HG03457 (cell line): ENCODE measurements at regions not wholly inside any gene's neighbourhood (a gene's known extent, or its start where the extent isn't known, plus 50 kb on each side); places are given as distances from the start of the nearest gene placed in this dataset.

Source experiments
- ATAC-seq: cut with Tn5 transposase; IDR thresholded peaks from one replicate; pipeline ENCODE4 v1.9.1; 2021; ENCODE audit warnings: moderate number of reproducible peaks; ENCODE audit not compliant: unreplicated experiment

DNA sequence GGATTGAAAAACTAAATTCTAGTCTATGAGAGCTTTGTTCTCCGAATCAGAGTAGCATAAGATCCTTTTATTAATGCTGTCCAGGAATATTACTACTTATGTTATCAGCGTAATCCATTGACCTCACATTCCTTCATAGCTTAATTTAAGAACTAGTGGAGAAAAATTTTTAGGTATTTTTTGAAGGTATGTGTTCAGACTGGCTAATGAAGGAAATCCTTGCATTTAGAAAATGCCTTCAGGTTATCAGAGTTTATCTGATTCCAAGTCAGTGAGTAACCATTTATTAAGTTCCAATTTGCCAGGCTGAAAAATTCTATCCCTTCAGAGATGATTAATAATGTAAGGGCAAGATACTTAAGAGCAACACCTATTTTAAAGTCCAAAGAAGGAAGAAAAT, 338.2 kb upstream of the B3GALT2 start:
- ATAC-seq = no peak

DNA sequence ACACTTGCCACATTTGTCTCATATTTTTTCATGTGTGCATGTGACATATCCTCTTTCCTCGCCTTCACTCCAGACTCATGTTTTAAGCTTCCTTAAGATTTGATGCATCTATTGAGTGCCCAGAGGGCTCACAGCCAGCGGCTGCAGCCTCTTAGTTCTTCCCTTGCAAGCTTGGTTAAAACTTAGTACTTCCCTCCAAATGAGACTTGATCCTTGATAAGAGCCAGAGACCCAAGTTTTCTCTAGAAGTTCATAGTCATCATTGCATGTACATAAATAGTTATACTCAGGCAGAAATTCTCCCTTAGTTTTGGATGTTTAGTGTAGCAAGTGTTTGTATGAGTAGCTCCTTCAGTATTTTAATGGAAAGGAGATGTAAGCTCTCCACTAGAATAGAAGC, 337.6 kb upstream of the B3GALT2 start:
- no peak for ATAC-seq

DNA sequence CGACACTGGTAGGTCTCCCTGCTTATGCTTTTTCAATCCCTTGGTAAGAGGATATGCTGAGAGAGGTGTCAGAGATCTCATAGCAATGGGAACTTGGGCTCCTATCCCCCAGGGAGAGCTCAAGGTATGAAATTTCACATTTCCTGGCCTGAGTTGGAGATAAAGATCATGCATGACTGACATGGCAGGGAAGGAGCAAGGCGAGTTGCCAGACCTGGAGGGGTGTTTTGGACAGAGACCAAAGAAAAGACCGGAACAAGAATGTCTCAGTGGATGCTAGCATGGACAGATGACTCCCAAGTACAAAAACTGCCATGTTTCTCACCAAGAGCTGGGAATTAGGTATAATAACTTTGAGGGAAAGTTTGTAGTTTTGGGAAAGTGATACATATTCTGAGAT, 334.1 kb upstream of the B3GALT2 start:
- no peak for ATAC-seq

DNA sequence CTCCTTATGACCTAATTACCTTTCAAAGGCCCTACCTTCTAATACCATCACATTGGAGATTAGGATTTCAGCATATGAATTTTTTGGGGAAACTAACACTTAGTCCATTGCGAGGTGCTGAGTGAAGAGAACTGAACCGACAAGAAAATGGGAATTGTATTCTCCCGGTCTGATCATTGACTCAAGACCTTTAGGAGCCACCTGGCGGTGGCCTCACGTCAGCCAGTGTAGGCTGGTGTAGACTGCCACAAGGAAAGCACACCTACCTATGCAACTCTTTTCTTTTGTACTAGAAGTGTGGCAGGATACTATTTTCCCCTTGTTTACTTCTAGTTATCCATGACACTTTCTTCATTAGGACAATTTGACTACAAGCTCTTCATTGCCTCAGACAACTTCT, 333.5 kb upstream of the B3GALT2 start:
- ATAC-seq = no peak

DNA sequence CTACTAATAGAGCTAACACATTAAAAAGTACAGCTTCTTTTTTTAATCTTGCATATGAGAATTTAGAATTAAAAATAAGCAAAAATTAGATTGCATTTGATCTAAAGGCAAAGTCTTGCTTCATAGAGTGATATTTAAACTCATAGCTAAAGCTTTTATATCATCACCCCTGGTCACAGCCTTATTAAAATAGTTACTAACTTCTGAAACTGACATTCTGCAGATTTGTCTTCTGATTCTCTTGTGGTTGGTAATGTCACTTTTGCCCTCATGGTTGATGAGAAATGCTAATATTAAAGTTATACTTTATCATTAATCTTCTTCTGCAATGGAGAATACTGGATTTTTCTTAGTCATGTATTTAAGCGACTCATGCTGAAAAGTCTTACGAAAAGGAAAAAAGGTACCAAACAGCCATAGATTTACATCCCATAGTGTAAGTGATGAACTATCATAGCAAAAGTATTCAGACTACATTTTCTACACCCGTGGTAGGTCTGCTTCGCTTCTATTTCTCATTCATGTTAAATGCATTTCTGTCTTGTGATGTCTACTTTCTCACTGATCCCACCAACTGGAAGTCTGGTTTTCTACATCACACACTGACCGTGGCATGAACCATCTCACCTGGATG, 330.5 kb upstream of the B3GALT2 start:
- no peak for ATAC-seq

DNA sequence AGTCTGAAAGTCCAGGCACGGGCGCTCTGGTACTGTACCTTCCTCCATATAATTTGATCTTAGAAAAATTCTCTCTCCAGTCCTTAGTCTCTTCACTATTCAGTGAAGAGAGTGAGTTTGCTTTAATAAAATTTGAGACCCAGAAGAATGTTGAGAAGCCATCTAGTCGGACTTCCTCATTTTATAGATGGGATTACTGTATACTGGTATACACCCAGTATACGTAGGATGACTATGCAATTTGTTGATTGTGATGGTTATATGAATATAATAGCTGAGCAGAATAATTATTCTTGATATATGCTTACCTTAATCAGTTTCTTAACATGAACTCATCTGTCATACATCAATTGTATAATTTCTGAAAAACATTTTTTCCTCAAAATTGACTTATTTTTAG, 328.0 kb upstream of the B3GALT2 start:
- ATAC-seq = no peak

DNA sequence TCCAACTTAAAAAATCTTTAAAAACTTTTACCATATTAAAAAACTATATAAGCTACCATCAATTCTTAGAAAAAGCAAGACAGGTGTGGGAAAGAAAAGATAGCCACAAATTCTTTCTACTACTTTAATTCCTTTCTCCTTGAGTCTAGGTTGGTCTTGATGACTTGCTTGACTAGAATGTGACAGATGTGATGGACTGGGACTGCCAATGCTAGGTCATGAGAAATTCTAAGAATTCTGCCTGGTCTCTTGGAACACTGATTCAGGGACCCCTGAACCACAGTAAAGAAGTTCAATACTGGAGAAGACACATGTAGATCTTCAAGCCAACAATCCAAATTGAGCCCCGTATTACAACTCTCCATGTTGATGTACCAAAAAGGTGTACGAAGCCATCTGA, 326.6 kb upstream of the B3GALT2 start:
- no peak for ATAC-seq

DNA sequence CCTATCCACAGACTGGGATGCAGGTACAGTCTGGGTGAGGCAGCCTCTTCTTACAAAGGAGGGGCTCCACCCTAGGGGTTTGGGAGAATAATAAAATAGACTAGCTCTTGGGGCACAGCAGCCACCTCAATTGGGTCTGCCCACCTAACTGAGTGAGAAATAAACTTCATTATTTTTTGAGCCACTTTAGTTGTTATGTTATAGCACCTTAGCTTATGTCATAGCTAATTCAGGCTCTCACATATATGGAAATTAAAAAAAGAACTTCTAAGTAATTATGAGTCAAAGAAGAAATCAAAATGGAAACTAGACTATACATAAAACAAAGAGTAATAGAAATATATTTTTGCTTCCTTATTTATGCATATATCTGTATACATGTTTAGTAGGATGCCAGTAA, 318.5 kb upstream of the B3GALT2 start:
- ATAC-seq = no peak

DNA sequence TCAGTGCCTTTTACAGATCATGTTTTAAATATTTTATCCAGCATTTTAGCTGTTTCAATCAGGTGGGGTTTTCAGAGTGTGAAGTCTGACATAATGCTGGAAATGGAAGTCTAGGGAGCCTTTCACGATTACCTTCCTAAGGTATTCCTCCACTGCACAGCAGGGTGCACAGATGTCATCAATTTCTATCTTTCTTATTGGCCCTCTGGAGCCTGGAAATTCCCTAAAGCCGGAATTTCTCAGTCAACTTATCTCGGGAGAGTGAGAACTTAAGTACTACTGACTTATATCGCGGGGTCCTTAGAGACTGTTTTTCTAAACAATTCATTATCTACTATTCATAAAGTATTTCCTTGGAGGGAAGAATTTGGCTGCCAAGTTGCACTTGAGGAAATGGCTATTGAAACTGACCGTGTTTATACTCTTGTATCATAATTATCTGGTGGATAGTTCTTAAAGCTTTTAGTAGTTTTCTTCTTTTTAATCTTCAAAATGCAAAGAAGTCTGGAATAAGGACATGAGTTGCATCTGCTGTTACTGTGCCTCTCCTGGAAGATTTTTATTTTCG, 311.8 kb upstream of the B3GALT2 start:
- no peak for ATAC-seq

DNA sequence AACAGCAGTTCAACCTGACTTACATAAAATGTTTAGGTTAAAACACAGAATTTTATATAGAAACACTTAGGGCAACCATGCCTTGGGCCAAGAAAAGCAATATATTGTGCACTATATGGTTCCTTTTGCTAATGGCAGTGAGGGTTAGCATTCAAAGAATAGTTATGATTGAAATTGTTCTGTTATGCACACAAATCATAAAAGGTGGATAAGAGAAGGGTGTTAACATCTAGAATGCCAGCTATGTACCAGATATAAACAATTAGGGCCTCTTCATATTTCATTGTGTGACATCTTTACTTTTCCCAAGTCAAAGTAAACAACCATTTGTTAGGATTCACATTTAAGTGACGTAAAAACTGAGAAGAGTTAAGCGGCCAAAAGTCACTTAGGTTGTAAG, 308.0 kb upstream of the B3GALT2 start:
- ATAC-seq = no peak

DNA sequence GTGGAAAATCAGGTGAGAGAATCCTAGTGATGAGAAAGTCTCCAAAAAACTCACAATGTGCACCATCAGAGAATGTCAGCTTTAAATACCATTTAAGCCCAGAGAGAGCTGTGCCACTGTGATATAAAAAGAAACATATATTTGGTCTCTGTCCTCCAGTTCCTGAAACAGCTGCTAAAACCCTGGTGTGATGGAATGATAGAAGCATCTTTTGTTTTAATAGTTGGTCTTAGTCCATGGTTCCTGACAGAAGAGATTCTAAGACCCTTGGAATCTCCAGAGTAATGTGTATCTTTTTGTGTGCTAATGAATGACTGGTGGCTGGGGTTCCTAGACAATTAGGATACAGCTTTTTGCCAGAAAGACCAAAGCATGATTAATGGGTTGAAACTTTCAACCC, 302.8 kb upstream of the B3GALT2 start:
- no peak for ATAC-seq

DNA sequence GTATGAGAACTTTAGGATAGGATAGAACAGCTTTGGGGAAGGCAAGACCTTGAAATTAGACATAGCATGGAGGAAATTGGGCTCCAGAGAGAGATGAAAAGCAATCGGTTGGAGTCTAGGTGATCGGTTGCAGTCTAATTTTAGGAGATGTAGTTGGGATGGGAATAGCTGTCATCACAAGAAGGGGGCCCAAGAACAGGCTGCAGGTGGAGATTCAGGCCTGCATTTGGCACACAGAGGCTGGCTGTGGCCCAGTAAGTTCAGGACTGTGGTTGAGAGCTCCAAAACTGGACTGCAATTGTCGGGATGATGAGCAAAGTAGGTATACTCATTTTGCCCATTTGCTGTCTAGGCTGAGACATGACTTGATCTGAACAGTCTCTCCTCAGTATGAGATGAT, 301.3 kb upstream of the B3GALT2 start:
- ATAC-seq = no peak

DNA sequence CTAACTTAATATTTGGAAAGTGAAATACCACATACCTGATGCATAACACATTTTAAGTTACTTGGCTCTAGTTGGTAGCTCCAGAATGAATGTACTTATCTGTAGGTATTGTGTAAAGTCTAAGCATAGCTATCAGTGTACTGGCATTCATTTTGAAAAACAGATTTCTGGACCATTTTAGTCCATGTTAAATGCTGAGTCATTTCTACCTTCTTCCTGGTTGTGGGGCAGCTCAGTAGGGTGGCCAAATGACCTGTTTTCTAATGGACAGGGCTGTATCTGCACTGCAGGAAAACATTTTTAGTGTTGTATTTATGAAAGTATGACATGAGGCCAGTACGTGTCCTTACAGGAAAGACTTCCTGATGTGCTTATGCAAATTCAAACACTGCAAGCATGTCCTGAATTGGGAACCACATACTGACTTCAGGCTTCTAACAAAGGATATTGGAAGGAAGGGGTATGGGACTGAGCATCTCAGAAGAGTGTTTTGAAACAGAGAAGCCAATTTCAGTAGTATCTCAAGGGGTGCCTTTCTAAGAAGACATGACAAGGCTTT, 300.3 kb upstream of the B3GALT2 start:
- no peak for ATAC-seq

DNA sequence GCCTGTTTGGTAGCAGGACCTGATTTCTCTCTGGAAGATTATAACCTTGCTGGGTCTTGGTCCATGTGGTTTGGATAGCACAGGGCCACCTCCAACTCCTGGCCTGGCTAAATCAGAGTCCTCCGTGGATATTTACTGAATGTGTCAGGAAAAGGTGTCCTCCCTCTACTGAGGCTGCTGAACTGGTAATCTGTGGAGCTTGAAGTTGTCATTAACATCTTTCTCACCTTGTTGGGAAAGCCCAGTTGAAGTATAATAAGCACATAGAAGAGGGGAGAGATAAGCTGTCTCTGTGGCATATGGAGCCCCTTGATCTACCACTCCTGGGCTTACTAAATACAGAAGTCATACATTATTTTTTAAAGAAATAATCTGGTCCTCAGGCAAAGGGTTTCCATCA, 294.3 kb upstream of the B3GALT2 start:
- no peak for ATAC-seq

DNA sequence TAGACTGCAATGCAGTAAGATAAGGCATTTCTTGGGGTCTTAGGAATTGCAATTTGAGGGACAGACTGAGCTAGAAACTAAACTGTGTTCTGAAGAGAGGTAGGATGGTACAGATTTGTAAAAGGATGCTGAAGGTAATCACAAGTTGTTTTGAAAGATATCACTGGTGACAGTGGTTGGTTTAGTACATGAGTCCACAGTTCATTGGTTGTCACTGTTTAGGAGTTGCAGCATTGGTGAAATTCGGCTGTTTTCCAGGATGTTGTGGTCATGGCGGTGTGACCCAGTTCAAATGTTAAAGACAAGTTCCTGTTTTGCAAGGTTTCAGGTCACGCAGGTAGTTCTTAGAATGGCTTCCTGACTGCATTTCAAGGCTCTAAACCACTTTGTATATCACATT, 292.8 kb upstream of the B3GALT2 start:
- peak; percentile 99 for ATAC-seq

DNA sequence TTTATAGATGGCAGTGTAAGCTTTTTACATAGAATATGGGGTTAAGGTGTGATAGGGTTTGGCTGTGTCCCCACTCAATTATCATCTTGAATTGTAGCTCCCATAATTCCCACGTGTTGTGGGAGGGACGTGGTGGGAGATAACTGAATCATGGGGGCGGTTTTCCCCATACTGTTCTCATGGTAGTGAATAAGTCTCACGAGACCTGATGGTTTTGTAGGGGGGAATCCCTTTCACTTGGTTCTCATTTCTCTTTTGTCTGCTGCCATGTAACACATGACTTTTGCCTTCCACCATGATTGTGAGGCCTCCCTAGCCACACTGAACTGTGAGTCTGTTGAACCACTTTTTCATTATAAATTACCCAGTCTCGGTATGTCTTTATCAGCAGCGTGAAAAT, 290.3 kb upstream of the B3GALT2 start:
- ATAC-seq = no peak

DNA sequence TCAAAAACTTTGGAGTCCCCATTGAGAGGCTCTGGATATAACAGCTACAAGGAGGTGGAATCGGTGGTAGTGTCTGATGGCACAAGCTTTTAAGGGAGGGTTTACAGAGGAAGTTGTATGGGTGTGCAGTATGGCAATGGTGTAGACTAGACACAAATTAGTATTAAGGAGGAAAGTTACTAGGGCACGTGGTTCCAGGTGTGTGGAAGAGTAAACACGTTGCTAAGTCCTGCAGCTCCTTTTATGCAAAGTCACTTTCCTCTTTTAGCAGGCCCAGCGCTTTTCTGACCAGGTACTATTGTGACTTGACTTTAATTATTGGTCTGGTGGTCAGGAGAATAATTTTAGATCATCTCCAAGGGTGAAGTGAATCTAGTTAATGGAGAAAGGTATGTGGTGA, 287.5 kb upstream of the B3GALT2 start:
- no peak for ATAC-seq

DNA sequence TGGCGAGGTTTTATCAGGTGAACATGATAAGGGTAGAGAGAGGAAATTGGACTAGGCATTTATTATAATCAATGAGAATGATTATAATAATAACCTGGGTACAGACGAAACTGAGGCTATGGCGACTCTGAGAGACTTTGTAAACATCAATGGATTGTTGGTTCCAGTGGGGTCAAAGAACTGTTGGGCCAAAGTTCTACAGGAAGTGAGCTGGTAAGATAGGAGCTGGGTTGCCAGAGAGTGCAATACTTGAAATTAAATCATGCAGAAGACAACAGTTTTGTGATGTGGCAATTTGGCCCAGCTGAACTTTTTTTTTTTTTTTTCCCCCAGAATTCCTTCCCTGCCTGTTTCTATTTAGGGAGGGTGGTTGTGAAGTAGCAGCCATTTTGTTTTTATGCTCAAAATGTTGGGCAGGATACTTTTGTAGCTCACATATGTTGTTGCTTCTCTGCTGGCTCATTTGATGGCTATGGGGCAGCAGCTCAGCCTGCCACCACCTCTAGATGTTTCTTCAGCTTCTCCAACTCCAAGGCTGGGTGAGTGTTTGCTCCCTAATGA, 286.5 kb upstream of the B3GALT2 start:
- no peak for ATAC-seq

DNA sequence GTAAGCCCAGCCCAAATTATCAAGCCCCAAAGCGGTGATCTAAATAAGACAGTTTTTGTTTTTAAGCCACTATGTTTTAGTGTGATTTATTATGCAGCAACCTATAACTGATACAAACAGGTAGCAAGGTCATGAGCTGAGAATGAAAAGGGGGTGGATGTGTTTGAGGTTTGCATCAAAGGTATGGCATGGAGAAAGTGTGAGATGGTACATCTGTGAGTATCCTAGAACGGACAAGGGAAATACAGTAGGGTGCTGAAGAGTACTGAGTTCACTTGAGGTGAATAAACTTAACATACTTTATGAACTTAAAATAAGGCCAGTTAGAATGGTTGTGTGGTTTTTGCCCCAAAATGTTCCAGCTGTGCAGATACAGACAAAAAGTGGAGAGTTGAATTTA, 286.0 kb upstream of the B3GALT2 start:
- ATAC-seq = no peak

DNA sequence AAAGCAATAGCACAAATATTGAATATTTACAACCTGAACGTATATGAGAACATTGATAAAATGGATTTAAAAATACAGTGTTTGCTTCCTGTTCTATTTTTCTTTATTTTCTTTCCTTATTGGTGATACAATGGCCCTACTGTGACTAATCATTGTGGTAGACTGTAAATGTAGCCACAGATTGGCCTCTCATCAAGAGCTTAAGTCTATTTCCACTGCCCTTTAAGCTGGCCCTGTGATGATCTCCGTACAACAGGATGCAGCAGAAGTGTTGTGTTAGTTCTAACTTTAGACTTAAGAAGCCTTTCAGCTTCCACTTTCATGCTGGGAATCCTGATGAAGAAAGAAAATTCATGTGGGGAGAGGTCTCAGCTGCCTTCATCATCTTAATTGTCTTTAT, 285.6 kb upstream of the B3GALT2 start:
- ATAC-seq = no peak

DNA sequence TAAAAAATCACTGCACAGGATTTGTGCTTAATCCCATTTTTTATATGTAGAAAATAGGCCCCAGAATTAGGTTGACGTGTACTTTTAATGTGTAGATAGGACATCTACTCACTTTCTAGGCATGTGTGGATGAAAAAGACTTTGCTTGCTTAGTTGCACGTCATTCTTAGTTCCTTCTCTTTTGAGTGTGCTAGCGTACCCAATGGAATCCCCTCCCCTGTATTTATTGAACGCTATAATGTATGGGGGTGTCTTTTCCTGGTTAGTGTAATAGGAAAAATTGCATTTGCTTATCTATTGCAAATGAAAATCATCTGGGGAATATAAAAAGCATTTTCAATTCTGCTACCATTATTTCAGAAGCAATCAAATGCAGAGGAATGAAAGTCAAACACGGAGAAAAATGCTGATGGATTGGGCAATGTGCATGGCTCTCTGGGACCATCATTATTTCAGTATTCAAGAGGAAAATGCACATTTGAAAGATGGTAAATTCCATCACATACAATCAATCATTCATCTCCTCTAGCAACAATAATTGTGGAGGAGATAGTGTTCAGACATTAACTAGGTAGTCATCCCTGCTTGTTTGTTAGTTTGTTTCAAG, 277.0 kb upstream of the B3GALT2 start:
- no peak for ATAC-seq

DNA sequence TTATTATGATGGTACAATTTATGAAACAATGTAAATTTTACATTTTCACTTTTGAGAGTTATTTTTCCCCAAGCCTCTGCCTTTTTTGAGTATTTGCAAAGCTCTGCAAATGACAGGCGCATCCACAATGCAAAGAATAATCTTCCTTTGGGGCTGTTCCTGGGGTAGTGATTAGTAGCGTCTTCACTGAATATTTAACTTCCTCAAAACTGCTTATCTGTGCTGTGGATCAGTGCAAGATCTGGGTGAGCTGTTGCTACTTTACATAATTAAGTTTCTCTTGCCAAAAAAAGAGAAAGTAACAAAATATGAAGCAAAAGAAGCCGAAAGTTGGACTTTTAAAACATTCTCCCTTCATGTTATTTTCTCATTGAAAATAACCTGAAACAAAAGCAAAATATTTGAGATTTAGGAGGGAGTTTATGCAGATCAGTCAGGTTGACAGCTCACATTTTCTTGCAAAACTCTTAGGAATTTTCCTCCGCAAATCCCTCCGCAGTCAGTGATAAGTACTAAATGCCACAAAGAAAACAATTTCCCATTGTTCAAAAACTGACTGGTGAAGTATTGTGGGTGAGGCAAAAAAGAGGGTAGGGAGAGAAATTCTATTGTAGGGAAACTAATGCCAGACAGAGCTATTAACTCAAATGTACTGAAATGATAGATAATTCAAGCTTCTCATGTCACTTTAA, 276.4 kb upstream of the B3GALT2 start:
- ATAC-seq = peak; percentile 69
